ENCODE measurements at regions not wholly inside any gene's neighbourhood (a gene's known extent, or its start where the extent isn't known, plus 50 kb on each side); places are given as distances from the start of the nearest gene placed in this dataset.

- peaks cover 56% of the 10 kb centered on the region for H3K9me3 ChIP-seq (ENCODE audit: low read length)
- no peaks in the 10 kb centered on the region for H3K9me2 ChIP-seq (replicated peaks; ENCODE audit: insufficient read depth, low read length)
- no peak overlapping the region for H3K9ac ChIP-seq (ENCODE audit: low read length)
- H3K4me2 ChIP-seq (ENCODE audit: low read depth, low read length, poor library complexity, severe bottlenecking) = no peak overlapping the region
- H2AFZ ChIP-seq (ENCODE audit: low read length) = no peak overlapping the region
- H3K4me3 ChIP-seq (ENCODE audit: low read length) = no peak overlapping the region
- H3K4me1 ChIP-seq (ENCODE audit: low read length) = no peaks in the 10 kb centered on the region
- H3K27me3 ChIP-seq (ENCODE audit: low read length) = no peaks in the 10 kb centered on the region
- H3K36me3 ChIP-seq (ENCODE audit: insufficient read depth, low read length) = no peaks in the 10 kb centered on the region
- H4K20me1 ChIP-seq (ENCODE audit: insufficient read depth, low read depth, low read length) = no peaks in the 10 kb centered on the region
- no peak overlapping the region for H3K27ac ChIP-seq (ENCODE audit: low read length)
- no peaks in the 10 kb centered on the region for H3K79me2 ChIP-seq (ENCODE audit: low read length)
- DNase-seq = no peak
Observed at GRCh38 chr5:12177851-12178250, 273.6 kb upstream of the CTNND2 start.

- Histone ChIP-seq H3K27me3 (ENCODE audit: low read length) (no peaks in the 10 kb centered on the region), H4K20me1 (ENCODE audit: insufficient read depth, low read depth, low read length) (no peaks in the 10 kb centered on the region)
- no peak for DNase-seq
Observed at GRCh38 chr5:12177225-12177624, 273.0 kb upstream of the CTNND2 start.

GRCh38 chr5:12175914-12176585 lies 271.8 kb upstream of the CTNND2 start:
- peaks cover 47% of the 10 kb centered on the region for H3K9me3 ChIP-seq (ENCODE audit: low read length)
- no peaks in the 10 kb centered on the region for H3K9me2 ChIP-seq (replicated peaks; ENCODE audit: insufficient read depth, low read length)
- H3K27me3 ChIP-seq (ENCODE audit: low read length) = no peaks in the 10 kb centered on the region
- H3K27ac ChIP-seq (ENCODE audit: low read length) = no peak overlapping the region
- no peak overlapping the region for H2AFZ ChIP-seq (ENCODE audit: low read length)
- H3K4me2 ChIP-seq (ENCODE audit: low read depth, low read length, poor library complexity, severe bottlenecking) = no peak overlapping the region
- no peak overlapping the region for H3K4me3 ChIP-seq (ENCODE audit: low read length)
- H3K4me1 ChIP-seq (ENCODE audit: low read length) = no peaks in the 10 kb centered on the region
- no peaks in the 10 kb centered on the region for H3K36me3 ChIP-seq (ENCODE audit: insufficient read depth, low read length)
- H4K20me1 ChIP-seq (ENCODE audit: insufficient read depth, low read depth, low read length) = no peaks in the 10 kb centered on the region
- H3K79me2 ChIP-seq (ENCODE audit: low read length) = no peaks in the 10 kb centered on the region
- H3K9ac ChIP-seq (ENCODE audit: low read length) = no peak overlapping the region
- DNase-seq = no peak

More at GRCh38 chr5:12177225-12177624, 273.0 kb upstream of the CTNND2 start:
- no peak overlapping the region for H3K4me2 ChIP-seq (ENCODE audit: low read depth, low read length, poor library complexity, severe bottlenecking)
- H3K9me2 ChIP-seq (replicated peaks; ENCODE audit: insufficient read depth, low read length) = no peaks in the 10 kb centered on the region
- H3K9me3 ChIP-seq (ENCODE audit: low read length) = peaks cover 55% of the 10 kb centered on the region
- no peaks in the 10 kb centered on the region for H3K79me2 ChIP-seq (ENCODE audit: low read length)
- no peaks in the 10 kb centered on the region for H3K36me3 ChIP-seq (ENCODE audit: insufficient read depth, low read length)
- no peak overlapping the region for H3K4me3 ChIP-seq (ENCODE audit: low read length)
- H2AFZ ChIP-seq (ENCODE audit: low read length) = no peak overlapping the region
- H3K4me1 ChIP-seq (ENCODE audit: low read length) = no peaks in the 10 kb centered on the region
- H3K9ac ChIP-seq (ENCODE audit: low read length) = no peak overlapping the region
- H3K27ac ChIP-seq (ENCODE audit: low read length) = no peak overlapping the region

GRCh38 chr5:12174734-12175133 lies 270.5 kb upstream of the CTNND2 start:
- Histone ChIP-seq H3K9me3 (ENCODE audit: low read length) (peaks cover 57% of the 10 kb centered on the region), H3K36me3 (ENCODE audit: insufficient read depth, low read length) (no peaks in the 10 kb centered on the region), H3K4me2 (ENCODE audit: low read depth, low read length, poor library complexity, severe bottlenecking) (no peak overlapping the region), H3K9me2 (replicated peaks; ENCODE audit: insufficient read depth, low read length) (no peaks in the 10 kb centered on the region), H3K4me1 (ENCODE audit: low read length) (no peaks in the 10 kb centered on the region), H3K27ac (ENCODE audit: low read length) (no peak overlapping the region), H2AFZ (ENCODE audit: low read length) (no peak overlapping the region), H3K4me3 (ENCODE audit: low read length) (no peak overlapping the region), H3K79me2 (ENCODE audit: low read length) (no peaks in the 10 kb centered on the region), H3K27me3 (ENCODE audit: low read length) (no peaks in the 10 kb centered on the region), H3K9ac (ENCODE audit: low read length) (no peak overlapping the region), H4K20me1 (ENCODE audit: insufficient read depth, low read depth, low read length) (no peaks in the 10 kb centered on the region)
- DNase-seq = no peak

- Histone ChIP-seq H3K9me3 (ENCODE audit: low read length) (peaks cover 45% of the 10 kb centered on the region), H3K9ac (ENCODE audit: low read length) (no peak overlapping the region), H3K36me3 (ENCODE audit: insufficient read depth, low read length) (no peaks in the 10 kb centered on the region), H3K27ac (ENCODE audit: low read length) (no peak overlapping the region), H3K27me3 (ENCODE audit: low read length) (no peaks in the 10 kb centered on the region), H3K4me1 (ENCODE audit: low read length) (no peaks in the 10 kb centered on the region), H3K4me2 (ENCODE audit: low read depth, low read length, poor library complexity, severe bottlenecking) (no peak overlapping the region), H3K79me2 (ENCODE audit: low read length) (no peaks in the 10 kb centered on the region), H3K9me2 (replicated peaks; ENCODE audit: insufficient read depth, low read length) (no peaks in the 10 kb centered on the region), H2AFZ (ENCODE audit: low read length) (no peak overlapping the region), H3K4me3 (ENCODE audit: low read length) (no peak overlapping the region), H4K20me1 (ENCODE audit: insufficient read depth, low read depth, low read length) (no peaks in the 10 kb centered on the region)
- DNase-seq = no peak
Observed at GRCh38 chr5:12169536-12169935, 265.3 kb upstream of the CTNND2 start.

GRCh38 chr5:12162863-12163262 lies 258.6 kb upstream of the CTNND2 start:
- Histone ChIP-seq H3K27ac (ENCODE audit: low read length) (no peak overlapping the region), H3K9me3 (ENCODE audit: low read length) (peaks cover 35% of the 10 kb centered on the region), H3K9me2 (replicated peaks; ENCODE audit: insufficient read depth, low read length) (no peaks in the 10 kb centered on the region), H3K36me3 (ENCODE audit: insufficient read depth, low read length) (no peaks in the 10 kb centered on the region), H3K4me1 (ENCODE audit: low read length) (no peaks in the 10 kb centered on the region), H2AFZ (ENCODE audit: low read length) (no peak overlapping the region), H3K4me2 (ENCODE audit: low read depth, low read length, poor library complexity, severe bottlenecking) (no peak overlapping the region), H4K20me1 (ENCODE audit: insufficient read depth, low read depth, low read length) (no peaks in the 10 kb centered on the region), H3K4me3 (ENCODE audit: low read length) (no peak overlapping the region), H3K79me2 (ENCODE audit: low read length) (no peaks in the 10 kb centered on the region), H3K27me3 (ENCODE audit: low read length) (no peaks in the 10 kb centered on the region), H3K9ac (ENCODE audit: low read length) (no peak overlapping the region)
- DNase-seq = no peak

GRCh38 chr5:12147513-12147912 lies 243.3 kb upstream of the CTNND2 start:
- H3K4me1 ChIP-seq (ENCODE audit: low read length) = no peaks in the 10 kb centered on the region
- no peak for DNase-seq
- H3K79me2 ChIP-seq (ENCODE audit: low read length) = no peaks in the 10 kb centered on the region
- H3K27me3 ChIP-seq (ENCODE audit: low read length) = no peaks in the 10 kb centered on the region
- H3K4me3 ChIP-seq (ENCODE audit: low read length) = no peak overlapping the region
- H3K36me3 ChIP-seq (ENCODE audit: insufficient read depth, low read length) = no peaks in the 10 kb centered on the region
- no peak overlapping the region for H2AFZ ChIP-seq (ENCODE audit: low read length)
- H3K4me2 ChIP-seq (ENCODE audit: low read depth, low read length, poor library complexity, severe bottlenecking) = no peak overlapping the region
- H3K9me2 ChIP-seq (replicated peaks; ENCODE audit: insufficient read depth, low read length) = no peaks in the 10 kb centered on the region
- H3K9me3 ChIP-seq (ENCODE audit: low read length) = peaks cover 31% of the 10 kb centered on the region
- H3K27ac ChIP-seq (ENCODE audit: low read length) = no peak overlapping the region
- H3K9ac ChIP-seq (ENCODE audit: low read length) = no peak overlapping the region
- H4K20me1 ChIP-seq (ENCODE audit: insufficient read depth, low read depth, low read length) = no peaks in the 10 kb centered on the region

GRCh38 chr5:12141496-12141895 lies 237.2 kb upstream of the CTNND2 start:
- H3K9ac ChIP-seq (ENCODE audit: low read length) = no peak overlapping the region
- H2AFZ ChIP-seq (ENCODE audit: low read length) = no peak overlapping the region
- no peaks in the 10 kb centered on the region for H3K4me1 ChIP-seq (ENCODE audit: low read length)
- H3K4me2 ChIP-seq (ENCODE audit: low read depth, low read length, poor library complexity, severe bottlenecking) = no peak overlapping the region
- no peaks in the 10 kb centered on the region for H3K9me2 ChIP-seq (replicated peaks; ENCODE audit: insufficient read depth, low read length)
- no peaks in the 10 kb centered on the region for H4K20me1 ChIP-seq (ENCODE audit: insufficient read depth, low read depth, low read length)
- H3K36me3 ChIP-seq (ENCODE audit: insufficient read depth, low read length) = no peaks in the 10 kb centered on the region
- DNase-seq = no peak
- no peak overlapping the region for H3K4me3 ChIP-seq (ENCODE audit: low read length)
- no peaks in the 10 kb centered on the region for H3K27me3 ChIP-seq (ENCODE audit: low read length)
- peaks cover 37% of the 10 kb centered on the region for H3K9me3 ChIP-seq (ENCODE audit: low read length)
- H3K79me2 ChIP-seq (ENCODE audit: low read length) = no peaks in the 10 kb centered on the region
- no peak overlapping the region for H3K27ac ChIP-seq (ENCODE audit: low read length)

All from Karpas-422 (cell line).